ENCODE measurements at regions not wholly inside any gene's neighbourhood (a gene's known extent, or its start where the extent isn't known, plus 50 kb on each side); places are given as distances from the start of the nearest gene placed in this dataset.

DNA sequence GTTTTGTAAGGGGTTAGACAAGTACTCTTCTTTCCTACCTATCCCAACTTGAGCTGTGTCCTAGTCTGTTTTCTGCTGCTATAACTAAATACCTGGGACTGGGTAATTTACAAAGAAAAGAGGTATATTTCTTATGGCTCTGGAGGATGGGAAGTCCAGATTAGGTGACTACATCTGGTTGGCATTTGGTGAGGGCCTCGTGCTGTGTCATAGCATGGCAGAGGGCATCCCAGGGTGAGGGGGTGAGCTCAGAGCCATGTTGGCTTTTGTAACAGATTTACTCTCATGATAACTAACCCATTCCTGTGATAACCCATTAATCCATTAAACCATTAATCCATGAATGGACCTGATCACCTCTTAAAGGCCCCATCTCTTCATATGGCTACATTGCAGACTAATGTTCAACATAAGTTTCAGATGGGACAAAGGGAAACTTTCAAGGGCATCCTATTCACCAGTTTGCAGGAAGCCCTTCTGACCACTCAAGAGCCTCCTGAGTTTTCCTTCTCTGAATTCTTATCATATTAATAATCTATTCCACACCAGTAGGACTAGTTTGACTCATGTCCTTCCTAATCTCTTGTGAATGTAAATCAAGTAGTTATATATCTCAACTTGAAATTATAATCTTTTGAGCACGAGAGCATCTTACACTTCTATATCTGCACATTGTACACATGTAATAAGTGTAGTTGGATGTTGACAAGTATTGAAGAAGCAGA is 185.7 kb upstream of the ZPLD1 start:
- Mint-ChIP-seq H3K27me3 (ENCODE audit: low read depth) (no peaks in the 10 kb centered on the region), H3K4me3 (no peak overlapping the region), H3K4me1 (no peaks in the 10 kb centered on the region), H3K36me3 (ENCODE audit: low read depth) (no peaks in the 10 kb centered on the region), H3K9me3 (no peaks in the 10 kb centered on the region), H3K27ac (ENCODE audit: unreplicated experiment) (no peak overlapping the region)
- DNase-seq (ENCODE audit: low read depth, low spot score): no peak
- TF ChIP-seq, protein P1, sequence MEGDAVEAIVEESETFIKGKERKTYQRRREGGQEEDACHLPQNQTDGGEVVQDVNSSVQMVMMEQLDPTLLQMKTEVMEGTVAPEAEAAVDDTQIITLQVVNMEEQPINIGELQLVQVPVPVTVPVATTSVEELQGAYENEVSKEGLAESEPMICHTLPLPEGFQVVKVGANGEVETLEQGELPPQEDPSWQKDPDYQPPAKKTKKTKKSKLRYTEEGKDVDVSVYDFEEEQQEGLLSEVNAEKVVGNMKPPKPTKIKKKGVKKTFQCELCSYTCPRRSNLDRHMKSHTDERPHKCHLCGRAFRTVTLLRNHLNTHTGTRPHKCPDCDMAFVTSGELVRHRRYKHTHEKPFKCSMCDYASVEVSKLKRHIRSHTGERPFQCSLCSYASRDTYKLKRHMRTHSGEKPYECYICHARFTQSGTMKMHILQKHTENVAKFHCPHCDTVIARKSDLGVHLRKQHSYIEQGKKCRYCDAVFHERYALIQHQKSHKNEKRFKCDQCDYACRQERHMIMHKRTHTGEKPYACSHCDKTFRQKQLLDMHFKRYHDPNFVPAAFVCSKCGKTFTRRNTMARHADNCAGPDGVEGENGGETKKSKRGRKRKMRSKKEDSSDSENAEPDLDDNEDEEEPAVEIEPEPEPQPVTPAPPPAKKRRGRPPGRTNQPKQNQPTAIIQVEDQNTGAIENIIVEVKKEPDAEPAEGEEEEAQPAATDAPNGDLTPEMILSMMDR (conservative IDR thresholded peaks at IDR 0.05): no peak

GRCh38 chr3:102255736-102256135 is 179.1 kb upstream of the ZPLD1 start:
- TF ChIP-seq, protein P1 (conservative IDR thresholded peaks at IDR 0.05): no peak
- no peaks in the 10 kb centered on the region for H3K4me1 Mint-ChIP-seq
- no peaks in the 10 kb centered on the region for H3K36me3 Mint-ChIP-seq (ENCODE audit: low read depth)
- H3K27me3 Mint-ChIP-seq (ENCODE audit: low read depth): no peaks in the 10 kb centered on the region
- H3K4me3 Mint-ChIP-seq: no peak overlapping the region
- H3K27ac Mint-ChIP-seq (ENCODE audit: unreplicated experiment): no peak overlapping the region
- H3K9me3 Mint-ChIP-seq: no peaks in the 10 kb centered on the region
- no peak for DNase-seq (ENCODE audit: low read depth, low spot score)

DNA sequence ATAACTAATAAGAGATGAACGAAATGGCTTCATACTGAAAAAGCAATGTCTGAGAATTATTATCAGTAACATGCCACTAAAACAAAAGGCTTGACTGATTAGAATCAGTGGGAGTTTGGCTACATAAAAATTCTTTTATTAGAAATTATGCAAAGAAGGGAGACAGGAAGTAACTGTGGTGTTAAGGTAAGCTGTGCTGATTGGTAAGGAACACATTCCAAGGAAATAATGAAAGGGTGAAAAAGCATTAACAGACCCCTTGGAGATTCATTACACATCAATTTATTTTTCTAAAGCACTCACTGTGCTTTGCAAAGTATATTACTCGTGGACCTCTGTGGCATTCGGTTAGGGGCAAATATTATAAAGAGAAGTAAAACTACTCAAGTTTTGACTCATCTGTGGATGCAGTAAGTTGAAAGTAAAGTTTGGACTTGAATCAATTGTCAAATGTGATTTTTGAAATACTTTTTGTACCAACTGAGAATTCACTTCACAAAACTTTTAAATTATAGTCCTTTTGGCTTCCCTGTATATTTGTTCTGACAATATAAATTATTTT is 176.1 kb upstream of the ZPLD1 start:
- TF ChIP-seq, protein P1 (conservative IDR thresholded peaks at IDR 0.05): no peak
- DNase-seq (ENCODE audit: low read depth, low spot score): no peak
- Mint-ChIP-seq H3K27me3 (ENCODE audit: low read depth) (no peaks in the 10 kb centered on the region), H3K4me1 (no peaks in the 10 kb centered on the region), H3K27ac (ENCODE audit: unreplicated experiment) (no peak overlapping the region), H3K9me3 (no peaks in the 10 kb centered on the region), H3K36me3 (ENCODE audit: low read depth) (no peaks in the 10 kb centered on the region), H3K4me3 (no peak overlapping the region)

GRCh38 chr3:102259663-102260062 is 175.2 kb upstream of the ZPLD1 start:
- Mint-ChIP-seq H3K4me3 (no peak overlapping the region), H3K27me3 (ENCODE audit: low read depth) (no peaks in the 10 kb centered on the region), H3K27ac (ENCODE audit: unreplicated experiment) (no peak overlapping the region), H3K36me3 (ENCODE audit: low read depth) (no peaks in the 10 kb centered on the region), H3K9me3 (no peaks in the 10 kb centered on the region), H3K4me1 (no peaks in the 10 kb centered on the region)
- TF ChIP-seq, protein P1 (conservative IDR thresholded peaks at IDR 0.05): no peak
- DNase-seq (ENCODE audit: low read depth, low spot score): no peak

DNA sequence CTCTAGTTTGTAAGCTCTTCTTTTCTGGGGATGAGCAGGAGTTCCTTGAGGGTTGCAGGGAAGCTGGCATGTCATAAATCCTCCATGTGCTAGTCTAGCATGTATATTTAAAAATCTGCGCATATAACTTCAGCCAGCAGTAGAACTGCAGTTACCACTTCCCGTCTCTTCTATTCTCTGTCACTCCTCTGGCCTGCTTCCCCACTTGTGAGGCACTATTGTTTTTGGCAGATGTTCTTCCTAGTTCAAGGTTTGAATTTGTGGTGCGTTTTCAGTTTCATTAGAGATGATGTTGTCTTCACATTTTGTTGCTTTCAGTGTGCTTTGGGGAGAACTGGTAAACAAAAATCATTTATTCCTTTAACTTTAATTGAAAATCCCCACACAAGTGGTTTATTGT is 169.1 kb upstream of the ZPLD1 start:
- peaks cover 6% of the 10 kb centered on the region for H3K4me1 Mint-ChIP-seq
- no peaks in the 10 kb centered on the region for H3K36me3 Mint-ChIP-seq (ENCODE audit: low read depth)
- no peaks in the 10 kb centered on the region for H3K27me3 Mint-ChIP-seq (ENCODE audit: low read depth)
- TF ChIP-seq, protein P1 (conservative IDR thresholded peaks at IDR 0.05): no peak
- no peaks in the 10 kb centered on the region for H3K9me3 Mint-ChIP-seq
- H3K27ac Mint-ChIP-seq (ENCODE audit: unreplicated experiment): no peak overlapping the region
- no peak overlapping the region for H3K4me3 Mint-ChIP-seq
- DNase-seq (ENCODE audit: low read depth, low spot score): no peak

Measured in neural crest cell (in vitro differentiated cells).